Endothelial cell of umbilical vein (primary cell): ENCODE measurements at regions not wholly inside any gene's neighbourhood (a gene's known extent, or its start where the extent isn't known, plus 50 kb on each side); places are given as distances from the start of the nearest gene placed in this dataset.

Experiments used
- EZH2 ChIP-seq: IDR thresholded peaks from 2 replicates; pipeline ENCODE4 v1.6.1; 2012; ENCODE audit warnings: borderline replicate concordance, low read depth, mild to moderate bottlenecking, moderate library complexity, low read length, inconsistent platforms; ENCODE audit not compliant: severe bottlenecking
- FOS ChIP-seq: IDR thresholded peaks from 2 replicates; pipeline ENCODE4 v1.6.1; 2011; ENCODE audit warnings: mild to moderate bottlenecking, low read length, moderate library complexity, borderline replicate concordance; ENCODE audit not compliant: insufficient read depth
- POLR2A ChIP-seq: IDR thresholded peaks from 2 replicates; pipeline ENCODE4 v1.6.1; 2012; ENCODE audit warnings: low read depth, mild to moderate bottlenecking, control low read depth, low read length
- POLR2AphosphoS5 ChIP-seq: IDR thresholded peaks from 2 replicates; pipeline ENCODE4 v1.6.1; 2012; ENCODE audit warnings: low read depth, mild to moderate bottlenecking, control low read depth, low read length, moderate library complexity; ENCODE audit not compliant: insufficient read depth
- TF ChIP-seq, protein P1 (sequence below), 2 donors: IDR thresholded peaks; 1 replicate in 1 of 2; 2 replicates in 1 of 2; pipeline ENCODE4 v1.5.1; 2011; ENCODE audit warnings: low read length in 2 of 2, mild to moderate bottlenecking in 2 of 2, moderate library complexity in 2 of 2, control low read depth in 1 of 2, inconsistent platforms in 1 of 2, low read depth in 1 of 2; ENCODE audit not compliant: insufficient read depth in 1 of 2; ENCODE audit errors: extremely low read depth in 1 of 2

GRCh38 chr20:53738039-53738944 lies 144.7 kb upstream of the ZNF217 start:
- TF ChIP-seq, protein P1, sequence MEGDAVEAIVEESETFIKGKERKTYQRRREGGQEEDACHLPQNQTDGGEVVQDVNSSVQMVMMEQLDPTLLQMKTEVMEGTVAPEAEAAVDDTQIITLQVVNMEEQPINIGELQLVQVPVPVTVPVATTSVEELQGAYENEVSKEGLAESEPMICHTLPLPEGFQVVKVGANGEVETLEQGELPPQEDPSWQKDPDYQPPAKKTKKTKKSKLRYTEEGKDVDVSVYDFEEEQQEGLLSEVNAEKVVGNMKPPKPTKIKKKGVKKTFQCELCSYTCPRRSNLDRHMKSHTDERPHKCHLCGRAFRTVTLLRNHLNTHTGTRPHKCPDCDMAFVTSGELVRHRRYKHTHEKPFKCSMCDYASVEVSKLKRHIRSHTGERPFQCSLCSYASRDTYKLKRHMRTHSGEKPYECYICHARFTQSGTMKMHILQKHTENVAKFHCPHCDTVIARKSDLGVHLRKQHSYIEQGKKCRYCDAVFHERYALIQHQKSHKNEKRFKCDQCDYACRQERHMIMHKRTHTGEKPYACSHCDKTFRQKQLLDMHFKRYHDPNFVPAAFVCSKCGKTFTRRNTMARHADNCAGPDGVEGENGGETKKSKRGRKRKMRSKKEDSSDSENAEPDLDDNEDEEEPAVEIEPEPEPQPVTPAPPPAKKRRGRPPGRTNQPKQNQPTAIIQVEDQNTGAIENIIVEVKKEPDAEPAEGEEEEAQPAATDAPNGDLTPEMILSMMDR (IDR thresholded peaks at IDR 0.05; ENCODE audit: extremely low read depth in 1 of 2, insufficient read depth in 1 of 2, low read depth in 1 of 2, low read length in 2 of 2) = no peak
- no peak for TF ChIP-seq POLR2A
- no peak for TF ChIP-seq POLR2AphosphoS5
- no peak for TF ChIP-seq FOS
- TF ChIP-seq EZH2 = no peak
